ENCODE measurements at regions not wholly inside any gene's neighbourhood (a gene's known extent, or its start where the extent isn't known, plus 50 kb on each side); places are given as distances from the start of the nearest gene placed in this dataset.

- TF ChIP-seq ZNF202 (tag by site-specific recombination; IDR thresholded peaks at IDR 0.05; ENCODE audit: borderline replicate concordance) (no peak), ZNF292 (tag by site-specific recombination; IDR thresholded peaks at IDR 0.05; ENCODE audit: borderline replicate concordance, low read depth) (no peak), ZNF654 (tag by site-specific recombination; IDR thresholded peaks at IDR 0.05; ENCODE audit: low read depth) (no peak), GLI2 (tag by site-specific recombination; IDR thresholded peaks at IDR 0.05; ENCODE audit: borderline replicate concordance, low read depth) (no peak)
Observed at GRCh38 chr2:82344670-82345069, 2040.1 kb upstream of the LRRTM1 start (continued).

GRCh38 chr2:82342356-82342755 lies 2037.8 kb upstream of the LRRTM1 start:
- Histone ChIP-seq H3K4me3 (ENCODE audit: low read depth, low read length) (no peak overlapping the region), H3K9me3 (ENCODE audit: control insufficient read depth, insufficient read depth, low read depth, low read length) (no peaks in the 10 kb centered on the region), H3K36me3 (ENCODE audit: control insufficient read depth in 2 of 2, insufficient read depth in 1 of 2, low read length in 2 of 2) (no peaks in the 10 kb centered on the region), H3K4me1 (ENCODE audit: control insufficient read depth, insufficient read depth, low read length) (no peaks in the 10 kb centered on the region), H3K27ac (ENCODE audit: extremely low read depth, low read depth, low read length) (no peak overlapping the region)
- POLR2A ChIA-PET = no interaction called here
- no peak for TF ChIP-seq FEZF1 (tag by site-specific recombination; IDR thresholded peaks at IDR 0.05)
- no peak for TF ChIP-seq ZNF513 (tag by site-specific recombination; IDR thresholded peaks at IDR 0.05)
- no peak for TF ChIP-seq ZNF530 (tag by site-specific recombination; IDR thresholded peaks at IDR 0.05; ENCODE audit: low read depth)
- TF ChIP-seq ZNF768 (tag by site-specific recombination; IDR thresholded peaks at IDR 0.05) = no peak
- TF ChIP-seq ZNF692 (tag by site-specific recombination; IDR thresholded peaks at IDR 0.05) = no peak
- TF ChIP-seq, protein P1, sequence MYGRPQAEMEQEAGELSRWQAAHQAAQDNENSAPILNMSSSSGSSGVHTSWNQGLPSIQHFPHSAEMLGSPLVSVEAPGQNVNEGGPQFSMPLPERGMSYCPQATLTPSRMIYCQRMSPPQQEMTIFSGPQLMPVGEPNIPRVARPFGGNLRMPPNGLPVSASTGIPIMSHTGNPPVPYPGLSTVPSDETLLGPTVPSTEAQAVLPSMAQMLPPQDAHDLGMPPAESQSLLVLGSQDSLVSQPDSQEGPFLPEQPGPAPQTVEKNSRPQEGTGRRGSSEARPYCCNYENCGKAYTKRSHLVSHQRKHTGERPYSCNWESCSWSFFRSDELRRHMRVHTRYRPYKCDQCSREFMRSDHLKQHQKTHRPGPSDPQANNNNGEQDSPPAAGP (tag by site-specific recombination; IDR thresholded peaks at IDR 0.05) = no peak
- no peak for TF ChIP-seq ZFP37 (tag by site-specific recombination; IDR thresholded peaks at IDR 0.05)
- TF ChIP-seq, protein P2, sequence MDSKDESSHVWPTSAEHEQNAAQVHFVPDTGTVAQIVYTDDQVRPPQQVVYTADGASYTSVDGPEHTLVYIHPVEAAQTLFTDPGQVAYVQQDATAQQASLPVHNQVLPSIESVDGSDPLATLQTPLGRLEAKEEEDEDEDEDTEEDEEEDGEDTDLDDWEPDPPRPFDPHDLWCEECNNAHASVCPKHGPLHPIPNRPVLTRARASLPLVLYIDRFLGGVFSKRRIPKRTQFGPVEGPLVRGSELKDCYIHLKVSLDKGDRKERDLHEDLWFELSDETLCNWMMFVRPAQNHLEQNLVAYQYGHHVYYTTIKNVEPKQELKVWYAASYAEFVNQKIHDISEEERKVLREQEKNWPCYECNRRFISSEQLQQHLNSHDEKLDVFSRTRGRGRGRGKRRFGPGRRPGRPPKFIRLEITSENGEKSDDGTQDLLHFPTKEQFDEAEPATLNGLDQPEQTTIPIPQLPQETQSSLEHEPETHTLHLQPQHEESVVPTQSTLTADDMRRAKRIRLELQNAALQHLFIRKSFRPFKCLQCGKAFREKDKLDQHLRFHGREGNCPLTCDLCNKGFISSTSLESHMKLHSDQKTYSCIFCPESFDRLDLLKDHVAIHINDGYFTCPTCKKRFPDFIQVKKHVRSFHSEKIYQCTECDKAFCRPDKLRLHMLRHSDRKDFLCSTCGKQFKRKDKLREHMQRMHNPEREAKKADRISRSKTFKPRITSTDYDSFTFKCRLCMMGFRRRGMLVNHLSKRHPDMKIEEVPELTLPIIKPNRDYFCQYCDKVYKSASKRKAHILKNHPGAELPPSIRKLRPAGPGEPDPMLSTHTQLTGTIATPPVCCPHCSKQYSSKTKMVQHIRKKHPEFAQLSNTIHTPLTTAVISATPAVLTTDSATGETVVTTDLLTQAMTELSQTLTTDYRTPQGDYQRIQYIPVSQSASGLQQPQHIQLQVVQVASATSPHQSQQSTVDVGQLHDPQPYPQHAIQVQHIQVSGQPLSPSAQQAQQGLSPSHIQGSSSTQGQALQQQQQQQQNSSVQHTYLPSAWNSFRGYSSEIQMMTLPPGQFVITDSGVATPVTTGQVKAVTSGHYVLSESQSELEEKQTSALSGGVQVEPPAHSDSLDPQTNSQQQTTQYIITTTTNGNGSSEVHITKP (tag by site-specific recombination; IDR thresholded peaks at IDR 0.05) = no peak
- no peak for TF ChIP-seq GLIS1 (tag by site-specific recombination; IDR thresholded peaks at IDR 0.05)
- TF ChIP-seq ELK4 (IDR thresholded peaks at IDR 0.05; ENCODE audit: borderline replicate concordance, low read depth, low read length) = no peak
- no peak for TF ChIP-seq ZNF350 (tag by site-specific recombination; IDR thresholded peaks at IDR 0.05)
- TF ChIP-seq ZNF354C (tag by site-specific recombination; IDR thresholded peaks at IDR 0.05; ENCODE audit: borderline replicate concordance, low read depth) = no peak
- CTCF ChIA-PET = no interaction called here

All from HEK293 (cell line).